ENCODE measurements at regions not wholly inside any gene's neighbourhood (a gene's known extent, or its start where the extent isn't known, plus 50 kb on each side); places are given as distances from the start of the nearest gene placed in this dataset.

GRCh38 chr11:128066399-128066798 is 521.0 kb downstream of the ETS1 start:
- Mint-ChIP-seq H3K9me3 (peaks cover 0 to 25% (median 6%) of the 10 kb centered on the region in 11 donors), H3K27me3 (peaks cover 0 to 12% (median 0%) of the 10 kb centered on the region in 5 donors), H3K4me1 (peaks cover 0 to 9% (median 0%) of the 10 kb centered on the region in 7 donors), H3K36me3 (peaks cover 0 to 15% (median 0%) of the 10 kb centered on the region in 5 donors), H3K27ac (no peak overlapping the region), H3K4me3 (no peak overlapping the region)
- ChIA-PET CTCF (interaction anchor here (0.6 kb wide), 1 partner anchor 17 kb away, joined by 3 read pairs; no protein-coding TSS in a partner anchor), POLR2A (interaction anchor here (0.6 kb wide), 1 partner anchor 12 kb away, joined by 3 read pairs; no protein-coding TSS in a partner anchor)
- ATAC-seq: no peak
- Histone ChIP-seq H3K36me3 (ENCODE audit: control insufficient read depth in 2 of 3, insufficient read depth in 3 of 3, low read length in 3 of 3) (no peaks in the 10 kb centered on the region), H3K27me3 (ENCODE audit: control insufficient read depth in 2 of 2, insufficient read depth in 2 of 2, low read length in 2 of 2) (no peaks in the 10 kb centered on the region), H3K4me1 (ENCODE audit: control insufficient read depth in 2 of 2, insufficient read depth in 2 of 2, low read length in 2 of 2) (peaks cover 0 to under 1% of the 10 kb centered on the region in 2 donors), H3K27ac (ENCODE audit: low read depth, low read length) (no peak overlapping the region), H3K9me3 (ENCODE audit: control insufficient read depth in 2 of 3, low read length in 3 of 3) (peaks cover 0 to 3% (median 0%) of the 10 kb centered on the region in 3 experiments), H3K4me3 (ENCODE audit: low read length) (no peak overlapping the region)
- intact Hi-C loops (cut with micrococcal nuclease): loop anchor here in 1 of 2 donors (2.0 kb wide), 1 partner anchor 14 kb away; no protein-coding TSS in a partner anchor
- DNase-seq: no peak

GRCh38 chr11:128061281-128061871 is 526.0 kb downstream of the ETS1 start:
- Mint-ChIP-seq H3K4me1 (peaks cover under 1 to 17% (median 4%) of the 10 kb centered on the region in 7 donors), H3K4me3 (no peak overlapping the region), H3K9me3 (peaks cover 0 to 12% (median 3%) of the 10 kb centered on the region in 11 donors), H3K27ac (no peak overlapping the region), H3K36me3 (peaks cover 0 to 16% (median 3%) of the 10 kb centered on the region in 5 donors), H3K27me3 (peaks cover 0 to 12% (median 0%) of the 10 kb centered on the region in 5 donors)
- H3K4me3 ChIP-seq (ENCODE audit: low read length): no peak overlapping the region
- ChIA-PET POLR2A (interaction anchor here (1.4 kb wide), 1 partner anchor 22 kb away, joined by 3 read pairs; no protein-coding TSS in a partner anchor), CTCF (no interaction called here)
- peaks cover 0 to 16% of the 10 kb centered on the region in 2 donors for H3K4me1 ChIP-seq (ENCODE audit: control insufficient read depth in 2 of 2, insufficient read depth in 2 of 2, low read length in 2 of 2)
- ATAC-seq (no peak), DNase-seq (no peak)
- H3K27me3 ChIP-seq (ENCODE audit: control insufficient read depth in 2 of 2, insufficient read depth in 2 of 2, low read length in 2 of 2): no peaks in the 10 kb centered on the region
- peaks cover 0 to 3% (median 0%) of the 10 kb centered on the region in 3 experiments for H3K9me3 ChIP-seq (ENCODE audit: control insufficient read depth in 2 of 3, low read length in 3 of 3)
- no peak overlapping the region for H3K27ac ChIP-seq (ENCODE audit: low read depth, low read length)
- H3K36me3 ChIP-seq (ENCODE audit: control insufficient read depth in 2 of 3, insufficient read depth in 3 of 3, low read length in 3 of 3): no peaks in the 10 kb centered on the region
- intact Hi-C loops (cut with micrococcal nuclease): loop anchor here in 1 of 2 donors (1.0 kb wide), 2 partner anchors 8 to 9 kb away; no protein-coding TSS in a partner anchor

GRCh38 chr11:128058580-128059208 is 528.7 kb downstream of the ETS1 start:
- peaks cover 11 to 39% (median 25%) of the 10 kb centered on the region in 7 donors for H3K4me1 Mint-ChIP-seq
- no peaks in the 10 kb centered on the region for H3K27me3 ChIP-seq (ENCODE audit: control insufficient read depth in 2 of 2, insufficient read depth in 2 of 2, low read length in 2 of 2)
- H3K36me3 ChIP-seq (ENCODE audit: control insufficient read depth in 2 of 3, insufficient read depth in 3 of 3, low read length in 3 of 3): no peaks in the 10 kb centered on the region
- H3K9me3 Mint-ChIP-seq: peaks cover 0 to 6% (median 3%) of the 10 kb centered on the region in 11 donors
- CTCF ChIA-PET: interaction anchor here (1.6 to 2.9 kb wide), 2 partner anchors 20 to 100 kb away, joined by 6 to 12 read pairs; no protein-coding TSS in a partner anchor
- H3K36me3 Mint-ChIP-seq: peaks cover 0 to 7% (median 3%) of the 10 kb centered on the region in 5 donors
- no peak overlapping the region for H3K4me3 Mint-ChIP-seq
- ATAC-seq (peak; percentile 10), DNase-seq (no peak)
- peak overlapping the region in 2 of 9 donors; percentile 1 to 24 for H3K27ac Mint-ChIP-seq
- no peaks in the 10 kb centered on the region for H3K27me3 Mint-ChIP-seq
- peaks cover 18 to 31% of the 10 kb centered on the region in 2 donors for H3K4me1 ChIP-seq (ENCODE audit: control insufficient read depth in 2 of 2, insufficient read depth in 2 of 2, low read length in 2 of 2)
- no peak overlapping the region for H3K4me3 ChIP-seq (ENCODE audit: low read length)
- no peak overlapping the region for H3K27ac ChIP-seq (ENCODE audit: low read depth, low read length)
- intact Hi-C loops (cut with micrococcal nuclease): loop anchor here in 1 of 2 donors (10.0 kb wide), 1 partner anchor 1756 kb away; the partner anchor contains the start of gene TMEM45B
- no peaks in the 10 kb centered on the region for H3K9me3 ChIP-seq (ENCODE audit: control insufficient read depth in 2 of 3, low read length in 3 of 3)
- POLR2A ChIA-PET: interaction anchor here (0.8 to 2.0 kb wide), 5 partner anchors 9 to 28 kb away, joined by 3 to 6 read pairs (median 4); no protein-coding TSS in a partner anchor

GRCh38 chr11:128057786-128058395 is 529.5 kb downstream of the ETS1 start:
- no peaks in the 10 kb centered on the region for H3K27me3 ChIP-seq (ENCODE audit: control insufficient read depth in 2 of 2, insufficient read depth in 2 of 2, low read length in 2 of 2)
- POLR2A ChIA-PET: interaction anchor here (1.0 to 2.0 kb wide), 4 partner anchors 8 to 21 kb away, joined by 3 to 6 read pairs (median 5); no protein-coding TSS in a partner anchor
- H3K27ac Mint-ChIP-seq: peak overlapping the region in 2 of 9 donors; percentile 9 to 65

GRCh38 chr11:128055576-128056217 is 531.7 kb downstream of the ETS1 start:
- Histone ChIP-seq H3K27ac (ENCODE audit: low read depth, low read length) (no peak overlapping the region), H3K27me3 (ENCODE audit: control insufficient read depth in 2 of 2, insufficient read depth in 2 of 2, low read length in 2 of 2) (no peaks in the 10 kb centered on the region), H3K4me1 (ENCODE audit: control insufficient read depth in 2 of 2, insufficient read depth in 2 of 2, low read length in 2 of 2) (peaks cover 48 to 53% of the 10 kb centered on the region in 2 donors), H3K36me3 (ENCODE audit: control insufficient read depth in 2 of 3, insufficient read depth in 3 of 3, low read length in 3 of 3) (no peaks in the 10 kb centered on the region), H3K9me3 (ENCODE audit: control insufficient read depth in 2 of 3, low read length in 3 of 3) (no peaks in the 10 kb centered on the region), H3K4me3 (ENCODE audit: low read length) (no peak overlapping the region)
- DNase-seq: no peak
- Mint-ChIP-seq H3K36me3 (peaks cover 0 to 10% (median 3%) of the 10 kb centered on the region in 5 donors), H3K27ac (peak overlapping the region in 8 of 9 donors; percentile 29 to 97 (median 88)), H3K4me1 (peaks cover 33 to 62% (median 53%) of the 10 kb centered on the region in 7 donors), H3K4me3 (peak overlapping the region in 9 of 10 donors; percentile 5 to 55 (median 27)), H3K27me3 (no peaks in the 10 kb centered on the region), H3K9me3 (peaks cover 0 to 8% (median 0%) of the 10 kb centered on the region in 11 donors)
- ChIA-PET POLR2A (interaction anchor here (0.7 to 10.0 kb wide), 2 partner anchors 17 to 59 kb away, joined by 3 to 124 read pairs; no protein-coding TSS in a partner anchor), CTCF (interaction anchor here (0.6 to 1.5 kb wide), 3 partner anchors 30 to 102 kb away, joined by 3 to 4 read pairs (median 3); no protein-coding TSS in a partner anchor)
- intact Hi-C loops (cut with micrococcal nuclease): loop anchor here in 1 of 2 donors (10.0 kb wide), 1 partner anchor 1759 kb away; the partner anchor contains the start of gene TMEM45B
- no peak for ATAC-seq

More at GRCh38 chr11:128057786-128058395, 529.5 kb downstream of the ETS1 start:
- H3K27me3 Mint-ChIP-seq: no peaks in the 10 kb centered on the region
- CTCF ChIA-PET: interaction anchor here (1.6 to 2.9 kb wide), 2 partner anchors 19 to 100 kb away, joined by 6 to 12 read pairs; no protein-coding TSS in a partner anchor
- H3K36me3 ChIP-seq (ENCODE audit: control insufficient read depth in 2 of 3, insufficient read depth in 3 of 3, low read length in 3 of 3): no peaks in the 10 kb centered on the region
- intact Hi-C loops (cut with micrococcal nuclease): loop anchor here in 1 of 2 donors (10.0 kb wide), 1 partner anchor 1757 kb away; the partner anchor contains the start of gene TMEM45B
- H3K27ac ChIP-seq (ENCODE audit: low read depth, low read length): no peak overlapping the region
- ATAC-seq (no peak), DNase-seq (no peak)
- no peak overlapping the region for H3K4me3 Mint-ChIP-seq
- peaks cover 0 to 6% (median 0%) of the 10 kb centered on the region in 11 donors for H3K9me3 Mint-ChIP-seq
- H3K9me3 ChIP-seq (ENCODE audit: control insufficient read depth in 2 of 3, low read length in 3 of 3): no peaks in the 10 kb centered on the region
- H3K4me1 Mint-ChIP-seq: peaks cover 19 to 47% (median 33%) of the 10 kb centered on the region in 7 donors
- H3K4me1 ChIP-seq (ENCODE audit: control insufficient read depth in 2 of 2, insufficient read depth in 2 of 2, low read length in 2 of 2): peaks cover 26 to 39% of the 10 kb centered on the region in 2 donors
- H3K4me3 ChIP-seq (ENCODE audit: low read length): no peak overlapping the region
- H3K36me3 Mint-ChIP-seq: peaks cover 0 to 6% (median 3%) of the 10 kb centered on the region in 5 donors

Data from naive thymus-derived CD4-positive, alpha-beta T cell (primary cell).